ENCODE measurements at regions not wholly inside any gene's neighbourhood (a gene's known extent, or its start where the extent isn't known, plus 50 kb on each side); places are given as distances from the start of the nearest gene placed in this dataset.

DNA sequence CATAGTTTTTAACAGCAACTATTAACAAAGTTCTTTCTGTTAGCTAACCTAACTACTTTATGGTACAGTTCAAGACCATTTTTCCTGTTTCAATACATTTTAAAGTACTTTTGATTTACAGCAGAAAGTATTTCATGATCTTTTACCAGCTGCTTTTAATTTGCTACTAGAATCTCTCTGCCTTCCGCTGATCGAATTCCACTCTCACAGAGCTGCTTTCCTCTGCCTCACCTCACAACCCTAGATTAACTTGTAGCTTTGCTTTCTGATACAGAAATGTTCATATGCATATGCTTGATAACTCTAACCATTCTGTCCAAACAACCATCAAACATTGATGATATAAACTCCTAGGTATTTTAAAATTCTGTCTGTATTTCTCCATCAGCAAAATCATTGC lies 463.2 kb upstream of the ZEB2 start:
- TF ChIP-seq POLR2A (IDR thresholded peaks at IDR 0.05): no peak
- TF ChIP-seq, protein P1, sequence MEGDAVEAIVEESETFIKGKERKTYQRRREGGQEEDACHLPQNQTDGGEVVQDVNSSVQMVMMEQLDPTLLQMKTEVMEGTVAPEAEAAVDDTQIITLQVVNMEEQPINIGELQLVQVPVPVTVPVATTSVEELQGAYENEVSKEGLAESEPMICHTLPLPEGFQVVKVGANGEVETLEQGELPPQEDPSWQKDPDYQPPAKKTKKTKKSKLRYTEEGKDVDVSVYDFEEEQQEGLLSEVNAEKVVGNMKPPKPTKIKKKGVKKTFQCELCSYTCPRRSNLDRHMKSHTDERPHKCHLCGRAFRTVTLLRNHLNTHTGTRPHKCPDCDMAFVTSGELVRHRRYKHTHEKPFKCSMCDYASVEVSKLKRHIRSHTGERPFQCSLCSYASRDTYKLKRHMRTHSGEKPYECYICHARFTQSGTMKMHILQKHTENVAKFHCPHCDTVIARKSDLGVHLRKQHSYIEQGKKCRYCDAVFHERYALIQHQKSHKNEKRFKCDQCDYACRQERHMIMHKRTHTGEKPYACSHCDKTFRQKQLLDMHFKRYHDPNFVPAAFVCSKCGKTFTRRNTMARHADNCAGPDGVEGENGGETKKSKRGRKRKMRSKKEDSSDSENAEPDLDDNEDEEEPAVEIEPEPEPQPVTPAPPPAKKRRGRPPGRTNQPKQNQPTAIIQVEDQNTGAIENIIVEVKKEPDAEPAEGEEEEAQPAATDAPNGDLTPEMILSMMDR (IDR thresholded peaks at IDR 0.05): no peak

All from testis (tissue), 2 donors.